NCI-H2196 treated with DMSO at 0.1 percent for 48 hours (cell line): ENCODE measurements at regions not wholly inside any gene's neighbourhood (a gene's known extent, or its start where the extent isn't known, plus 50 kb on each side); places are given as distances from the start of the nearest gene placed in this dataset.
"Not testable (repeated sequence)": the region's sequence is repeated elsewhere in the genome, so short reads cannot be mapped to it uniquely, and the experiment has no call there.

Experiments
- DNase-seq: peaks from one replicate; lab custom pipeline; 2025; ENCODE audit not compliant: unreplicated experiment; lab: John Stamatoyannopoulos, UW

- DNase-seq, result not testable (repeated sequence)
Observed at GRCh38 chr6:20023549-20024315, 186.6 kb downstream of the ID4 start.

- no peak for DNase-seq
Observed at GRCh38 chr6:20024316-20024673, 187.1 kb downstream of the ID4 start.

- no peak for DNase-seq
Observed at GRCh38 chr6:20024978-20025377, 187.3 kb downstream of the MBOAT1 start.

GRCh38 chr6:20025681-20026080, 186.6 kb downstream of the MBOAT1 start:
- no peak for DNase-seq

- DNase-seq, result no peak
Observed at GRCh38 chr6:20028143-20028542, 184.1 kb downstream of the MBOAT1 start.

- no peak for DNase-seq
Observed at GRCh38 chr6:20028562-20028961, 183.7 kb downstream of the MBOAT1 start.

- no peak for DNase-seq
Observed at GRCh38 chr6:20029979-20030378, 182.3 kb downstream of the MBOAT1 start.

GRCh38 chr6:20031342-20031741, 180.9 kb downstream of the MBOAT1 start:
- DNase-seq, result no peak

GRCh38 chr6:20033697-20034407, 178.4 kb downstream of the MBOAT1 start:
- peak; percentile 44 for DNase-seq

GRCh38 chr6:20034408-20034769, 177.9 kb downstream of the MBOAT1 start:
- DNase-seq, result no peak

- DNase-seq, result no peak
Observed at GRCh38 chr6:20036141-20036677, 176.1 kb downstream of the MBOAT1 start.

GRCh38 chr6:20038410-20039204, 173.7 kb downstream of the MBOAT1 start:
- DNase-seq, result no peak

GRCh38 chr6:20044883-20045282, 167.4 kb downstream of the MBOAT1 start:
- DNase-seq, result no peak
